Fibroblast of lung (primary cell): ENCODE measurements at regions not wholly inside any gene's neighbourhood (a gene's known extent, or its start where the extent isn't known, plus 50 kb on each side); places are given as distances from the start of the nearest gene placed in this dataset.
A peak's percentile ranks its signal among the peaks of the same experiment; 100 is the strongest.

ENCODE experiments used
- DNase-seq, 2 donors: peaks; one replicate each; pipeline versions ENCODE4 v3.0.0 to v3.0.0-alpha.2; 2010; ENCODE audit warnings: low read depth in 2 of 2
- H2AFZ ChIP-seq: 2 replicates; pipeline ENCODE4 v1.5.1; 2012; ENCODE audit warnings: low read length, control low read depth, inconsistent platforms
- H3K27ac ChIP-seq: 2 replicates; pipeline ENCODE4 v1.5.1; 2011; ENCODE audit warnings: low read length, control low read depth; ENCODE audit not compliant: insufficient read depth
- H3K27me3 ChIP-seq: 2 replicates; pipeline ENCODE4 v1.5.1; 2011; ENCODE audit warnings: mild to moderate bottlenecking, low read length; ENCODE audit not compliant: control insufficient read depth, insufficient read depth
- H3K36me3 ChIP-seq: 2 replicates; pipeline ENCODE4 v1.5.1; 2011; ENCODE audit warnings: low read length; ENCODE audit not compliant: control insufficient read depth, insufficient read depth
- H3K4me1 ChIP-seq: 2 replicates; pipeline ENCODE4 v1.5.1; 2011; ENCODE audit warnings: low read length; ENCODE audit not compliant: control insufficient read depth, insufficient read depth; ENCODE audit errors: extremely low read depth
- H3K4me2 ChIP-seq: 2 replicates; pipeline ENCODE4 v1.5.1; 2011; ENCODE audit warnings: low read length, control low read depth; ENCODE audit not compliant: insufficient read depth; ENCODE audit errors: extremely low read depth
- H3K4me3 ChIP-seq, 4 experiments: fragments of 200-600 bp in 1 of 4; sonication (generic) in 1 of 4; replicated peaks in 1 of 4; 2 replicates each; pipeline ENCODE4 v1.5.1; 2011 to 2016; ENCODE audit warnings: low read length in 4 of 4, low read depth in 3 of 4, mild to moderate bottlenecking in 3 of 4, control low read depth in 2 of 4, inconsistent platforms in 1 of 4, mixed read lengths in 1 of 4; ENCODE audit not compliant: insufficient read depth in 1 of 4; ENCODE audit errors: control extremely low read depth in 1 of 4
- H3K79me2 ChIP-seq: 2 replicates; pipeline ENCODE4 v1.5.1; 2012; ENCODE audit warnings: mild to moderate bottlenecking, low read length, inconsistent platforms; ENCODE audit not compliant: control insufficient read depth, insufficient read depth
- H3K9ac ChIP-seq: 2 replicates; pipeline ENCODE4 v1.5.1; 2011; ENCODE audit warnings: mild to moderate bottlenecking, low read length, control low read depth; ENCODE audit not compliant: insufficient read depth
- H3K9me3 ChIP-seq: 2 replicates; pipeline ENCODE4 v1.5.1; 2012; ENCODE audit warnings: low read depth, low read length; ENCODE audit not compliant: control insufficient read depth, insufficient read depth
- H4K20me1 ChIP-seq: 2 replicates; pipeline ENCODE4 v1.5.1; 2011; ENCODE audit warnings: low read length; ENCODE audit not compliant: control insufficient read depth, insufficient read depth; ENCODE audit errors: extremely low read depth
- EZH2 ChIP-seq: IDR thresholded peaks from 2 replicates; pipeline ENCODE4 v1.5.1; 2012; ENCODE audit warnings: low read length, control low read depth, mild to moderate bottlenecking; ENCODE audit errors: missing control alignments
- TF ChIP-seq, protein P1 (sequence below), 2 donors: IDR thresholded peaks in 1 of 2; conservative IDR thresholded peaks in 1 of 2; 1 replicate in 1 of 2; 2 replicates in 1 of 2; pipeline ENCODE4 v1.5.1; 2011 to 2012; ENCODE audit warnings: low read length in 2 of 2, control low read depth in 1 of 2, inconsistent platforms in 1 of 2, low read depth in 1 of 2, mild to moderate bottlenecking in 1 of 2

DNA sequence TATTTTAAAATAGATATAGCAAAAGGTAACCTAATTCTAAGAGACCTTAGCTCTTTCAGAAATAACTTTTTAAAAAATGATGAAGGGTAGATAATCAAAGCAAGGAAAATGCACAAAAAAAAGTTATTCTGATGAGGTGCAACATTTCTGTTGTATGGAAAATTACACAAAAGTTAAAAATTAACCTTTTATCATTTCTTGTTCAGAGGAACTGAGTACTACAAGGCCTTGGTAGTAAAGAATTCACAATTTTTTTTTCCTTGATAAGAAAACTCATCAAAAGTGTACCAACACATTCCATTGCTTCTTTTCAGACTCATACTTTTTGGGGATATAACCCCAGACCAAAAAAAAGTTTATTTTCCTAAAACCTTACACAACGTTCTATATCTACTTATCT lies 213.0 kb downstream of the IL15 start:
- Histone ChIP-seq H3K27me3 (no peaks in the 10 kb centered on the region), H3K4me3 (no peak overlapping the region), H3K9ac (no peak overlapping the region), H3K27ac (no peak overlapping the region), H2AFZ (no peak overlapping the region), H3K79me2 (no peaks in the 10 kb centered on the region), H3K9me3 (no peaks in the 10 kb centered on the region), H3K4me1 (no peaks in the 10 kb centered on the region), H4K20me1 (no peaks in the 10 kb centered on the region), H3K4me2 (no peak overlapping the region), H3K36me3 (no peaks in the 10 kb centered on the region)
- no peak for DNase-seq
- TF ChIP-seq EZH2: no peak
- TF ChIP-seq, protein P1, sequence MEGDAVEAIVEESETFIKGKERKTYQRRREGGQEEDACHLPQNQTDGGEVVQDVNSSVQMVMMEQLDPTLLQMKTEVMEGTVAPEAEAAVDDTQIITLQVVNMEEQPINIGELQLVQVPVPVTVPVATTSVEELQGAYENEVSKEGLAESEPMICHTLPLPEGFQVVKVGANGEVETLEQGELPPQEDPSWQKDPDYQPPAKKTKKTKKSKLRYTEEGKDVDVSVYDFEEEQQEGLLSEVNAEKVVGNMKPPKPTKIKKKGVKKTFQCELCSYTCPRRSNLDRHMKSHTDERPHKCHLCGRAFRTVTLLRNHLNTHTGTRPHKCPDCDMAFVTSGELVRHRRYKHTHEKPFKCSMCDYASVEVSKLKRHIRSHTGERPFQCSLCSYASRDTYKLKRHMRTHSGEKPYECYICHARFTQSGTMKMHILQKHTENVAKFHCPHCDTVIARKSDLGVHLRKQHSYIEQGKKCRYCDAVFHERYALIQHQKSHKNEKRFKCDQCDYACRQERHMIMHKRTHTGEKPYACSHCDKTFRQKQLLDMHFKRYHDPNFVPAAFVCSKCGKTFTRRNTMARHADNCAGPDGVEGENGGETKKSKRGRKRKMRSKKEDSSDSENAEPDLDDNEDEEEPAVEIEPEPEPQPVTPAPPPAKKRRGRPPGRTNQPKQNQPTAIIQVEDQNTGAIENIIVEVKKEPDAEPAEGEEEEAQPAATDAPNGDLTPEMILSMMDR (conservative IDR thresholded peaks at IDR 0.05 in 1 of 2, IDR thresholded peaks at IDR 0.05 in 1 of 2; ENCODE audit: low read depth in 1 of 2, low read length in 2 of 2): no peak

DNA sequence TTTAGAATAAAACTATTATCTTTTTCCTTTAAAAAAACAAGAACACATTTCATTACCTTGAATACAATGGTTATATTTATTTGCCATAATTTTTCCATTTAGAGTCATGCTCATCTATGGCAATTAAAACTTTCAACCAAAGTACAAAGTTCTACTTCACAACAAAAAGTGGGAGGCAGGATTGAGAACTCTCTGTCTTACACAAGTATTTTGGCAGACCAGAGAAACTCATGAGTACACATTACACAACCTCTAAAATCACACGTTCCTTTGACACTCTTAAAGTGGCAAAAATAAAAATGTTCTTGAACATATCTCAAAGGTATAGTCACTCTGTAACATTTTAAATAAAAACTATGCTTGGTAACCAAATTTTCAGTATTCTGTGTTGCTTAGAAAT lies 213.4 kb downstream of the IL15 start:
- Histone ChIP-seq H3K79me2 (no peaks in the 10 kb centered on the region), H3K36me3 (no peaks in the 10 kb centered on the region), H3K9me3 (no peaks in the 10 kb centered on the region), H3K4me3 (no peak overlapping the region), H4K20me1 (no peaks in the 10 kb centered on the region), H3K27ac (no peak overlapping the region), H3K4me2 (no peak overlapping the region), H3K4me1 (no peaks in the 10 kb centered on the region), H2AFZ (no peak overlapping the region), H3K27me3 (no peaks in the 10 kb centered on the region), H3K9ac (no peak overlapping the region)
- peak in 1 of 2 donors; percentile 6 for DNase-seq
- TF ChIP-seq EZH2: no peak
- TF ChIP-seq, protein P1 (conservative IDR thresholded peaks at IDR 0.05 in 1 of 2, IDR thresholded peaks at IDR 0.05 in 1 of 2; ENCODE audit: low read depth in 1 of 2, low read length in 2 of 2): no peak

DNA sequence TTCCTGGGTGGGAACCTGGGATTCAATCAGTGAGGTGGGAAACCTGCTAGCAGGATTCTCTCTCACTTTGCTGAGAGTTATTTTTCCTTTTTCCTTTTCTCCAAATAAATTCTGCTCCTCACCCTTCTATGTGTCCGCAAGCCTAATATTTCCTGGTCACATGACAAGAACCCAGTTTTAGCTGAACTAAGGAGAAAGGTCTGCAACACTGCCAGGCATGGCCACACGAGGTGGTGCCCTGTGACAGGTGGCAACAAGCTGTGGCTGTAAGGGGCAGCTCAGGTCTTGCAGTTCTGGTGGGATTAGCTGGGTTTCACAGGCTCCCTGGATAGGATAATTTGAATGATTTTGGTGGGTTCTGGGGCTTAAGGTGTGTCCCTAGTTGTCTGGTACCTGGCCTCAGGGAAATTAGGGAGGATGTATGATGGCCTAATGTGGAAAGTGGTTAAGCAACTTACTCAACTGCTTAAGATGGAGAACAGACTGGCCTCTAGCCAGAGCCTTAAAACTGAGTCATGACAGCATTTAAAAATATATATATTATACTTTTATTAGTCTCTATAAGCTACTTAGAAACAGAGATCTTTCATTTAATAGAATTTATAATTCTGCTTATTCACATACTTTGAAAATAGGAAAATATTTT lies 215.0 kb downstream of the IL15 start:
- H3K4me3 ChIP-seq: no peak overlapping the region
- no peak overlapping the region for H3K27ac ChIP-seq
- H3K27me3 ChIP-seq: no peaks in the 10 kb centered on the region
- no peak overlapping the region for H3K9ac ChIP-seq
- no peaks in the 10 kb centered on the region for H3K79me2 ChIP-seq
- no peaks in the 10 kb centered on the region for H3K9me3 ChIP-seq
- no peaks in the 10 kb centered on the region for H4K20me1 ChIP-seq
- no peak for TF ChIP-seq EZH2
- TF ChIP-seq, protein P1 (conservative IDR thresholded peaks at IDR 0.05 in 1 of 2, IDR thresholded peaks at IDR 0.05 in 1 of 2; ENCODE audit: low read depth in 1 of 2, low read length in 2 of 2): no peak
- DNase-seq: peak; percentile 16 to 42
- no peak overlapping the region for H2AFZ ChIP-seq
- no peak overlapping the region for H3K4me2 ChIP-seq
- no peaks in the 10 kb centered on the region for H3K4me1 ChIP-seq
- H3K36me3 ChIP-seq: no peaks in the 10 kb centered on the region
